Putamen (tissue), 1 donor: ENCODE measurements at regions not wholly inside any gene's neighbourhood (a gene's known extent, or its start where the extent isn't known, plus 50 kb on each side); places are given as distances from the start of the nearest gene placed in this dataset.
"Not testable (repeated sequence)": the region's sequence is repeated elsewhere in the genome, so short reads cannot be mapped to it uniquely, and the experiment has no call there.

Experiments used
- DNase-seq: peaks from one replicate; pipeline ENCODE4 v3.0.0-alpha.2; 2016; ENCODE audit warnings: low spot score

DNA sequence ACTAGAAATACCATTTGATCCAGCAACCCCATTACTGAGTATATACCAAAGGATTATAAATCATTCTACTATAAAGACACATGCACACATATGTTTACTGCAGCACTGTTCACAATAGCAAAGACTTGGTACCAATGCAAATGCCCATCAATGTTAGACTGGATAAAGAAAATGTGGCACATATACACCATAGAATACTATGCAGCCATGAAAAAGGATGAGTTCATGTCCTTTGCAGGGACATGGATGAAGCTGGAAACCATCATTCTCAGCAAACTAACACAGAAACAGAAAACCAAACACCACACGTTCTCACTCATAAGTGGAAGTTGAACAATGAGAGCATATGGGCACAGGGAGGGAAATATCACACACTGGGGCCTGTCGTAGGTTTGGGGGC, 106.0 kb downstream of the SPATA18 start:
- DNase-seq: not testable (repeated sequence)

DNA sequence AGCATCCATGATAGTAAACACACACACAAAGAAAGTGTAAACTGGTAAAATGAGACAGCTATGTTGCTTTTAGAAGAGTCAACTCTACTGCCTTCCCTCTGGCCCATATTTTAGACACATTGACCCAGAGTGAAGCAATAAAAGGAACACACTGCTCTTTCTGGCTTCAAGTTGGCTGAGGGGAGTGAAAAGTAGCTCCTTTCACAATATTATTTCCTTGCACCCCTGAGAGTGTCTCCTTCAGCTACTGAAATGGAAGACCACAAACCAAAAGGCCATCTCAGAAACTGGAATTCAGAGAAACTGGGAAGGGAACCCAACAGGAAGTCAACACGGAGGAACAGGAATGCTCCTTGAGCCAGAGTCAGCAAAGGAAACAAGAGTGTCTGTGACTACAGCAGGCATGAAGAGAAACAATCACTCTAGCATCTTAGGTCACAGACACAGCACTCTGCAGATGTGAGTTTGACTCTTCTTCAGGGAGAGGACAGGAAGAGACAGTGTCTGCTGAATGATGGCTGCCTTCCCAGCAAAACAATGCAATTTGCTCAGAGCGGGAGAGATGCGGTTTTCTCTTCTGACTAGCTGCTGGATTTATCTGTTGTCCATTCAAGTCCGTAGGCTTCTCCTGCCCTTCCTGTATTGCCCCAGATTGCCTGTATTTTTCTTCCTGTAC, 106.7 kb downstream of the SPATA18 start:
- no peak for DNase-seq

DNA sequence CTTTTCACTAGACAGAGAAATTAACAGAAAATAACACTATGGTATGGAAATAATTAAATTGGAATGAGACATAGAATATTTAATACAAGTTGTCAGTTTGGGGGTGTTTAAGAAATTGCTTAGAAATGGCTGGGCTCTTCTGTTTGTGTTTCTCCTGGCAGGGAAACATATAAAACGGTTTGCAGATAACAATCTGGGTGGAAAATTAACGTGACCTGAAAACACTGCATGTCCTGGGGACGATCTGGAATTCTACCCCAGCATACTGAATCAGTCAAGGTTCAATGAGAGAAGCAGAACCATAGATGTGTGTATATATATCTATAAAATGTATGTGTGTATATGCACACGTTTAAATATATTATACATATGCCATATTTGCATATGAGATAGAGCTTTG, 109.8 kb downstream of the SPATA18 start:
- no peak for DNase-seq

DNA sequence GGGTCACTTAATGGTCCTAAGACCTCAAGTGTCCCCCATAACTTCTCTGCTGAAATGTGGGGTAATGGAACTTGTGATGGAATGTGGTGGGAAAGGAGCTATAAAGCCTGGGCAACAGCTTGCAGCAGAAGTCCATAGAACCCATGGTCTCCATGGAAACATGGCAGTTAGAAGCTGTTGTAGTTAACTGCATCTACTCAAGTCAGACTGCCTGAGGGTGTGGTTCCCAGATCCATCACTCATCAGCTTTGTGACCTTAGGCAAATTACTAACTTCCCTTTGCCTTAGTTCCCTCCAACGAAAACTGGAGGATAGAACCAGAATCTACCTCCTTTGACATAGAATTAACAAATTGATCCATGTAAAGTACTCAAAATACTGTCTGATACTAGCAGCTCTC, 113.0 kb downstream of the SPATA18 start:
- DNase-seq: no peak

DNA sequence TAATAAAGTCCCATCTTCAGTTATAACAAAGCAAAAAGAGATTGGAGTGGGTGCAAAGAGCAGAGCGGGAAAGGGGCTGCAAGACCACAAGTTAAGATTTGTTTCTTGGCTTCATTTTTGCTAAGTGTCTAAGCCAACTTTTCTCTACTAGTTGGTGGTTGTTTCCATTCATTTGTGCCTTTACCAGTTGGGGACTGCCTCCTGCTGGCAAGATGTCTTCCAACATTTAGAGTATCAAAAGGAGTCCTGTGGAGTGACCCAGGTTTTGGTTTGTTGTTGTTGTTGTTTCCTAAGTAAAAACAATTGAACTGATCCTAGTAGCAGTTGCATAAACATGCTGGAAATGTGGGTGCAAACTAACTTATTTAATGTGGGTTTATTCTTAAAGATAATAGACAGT, 121.1 kb downstream of the SPATA18 start:
- DNase-seq: no peak

DNA sequence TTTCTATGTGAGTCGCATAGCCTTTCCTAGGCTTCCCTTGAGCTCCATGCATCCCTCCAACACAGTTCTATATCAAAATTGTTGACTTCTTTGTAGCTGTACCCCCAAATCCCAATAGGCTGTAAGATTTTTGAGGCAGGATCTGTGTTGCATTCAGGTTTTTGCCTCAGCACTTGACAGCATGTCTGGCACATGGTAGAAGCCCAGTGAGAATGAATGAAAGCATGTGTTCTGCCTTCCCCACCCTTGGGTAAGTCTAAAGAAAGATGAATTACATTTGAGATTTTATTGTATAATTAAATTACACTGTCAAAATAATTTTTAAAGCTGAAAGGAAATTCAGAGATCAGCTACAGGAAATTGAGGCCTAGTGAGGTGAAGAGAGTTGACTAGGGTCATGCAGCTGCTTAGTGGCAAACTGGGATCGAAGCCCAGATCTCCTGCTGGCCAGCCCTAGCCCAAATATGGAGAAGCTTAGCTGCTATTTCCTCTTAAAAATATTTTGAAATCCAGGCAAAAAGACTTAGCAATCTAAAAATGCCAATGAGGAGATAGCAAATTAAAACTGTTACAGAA, 122.5 kb downstream of the SPATA18 start:
- no peak for DNase-seq

DNA sequence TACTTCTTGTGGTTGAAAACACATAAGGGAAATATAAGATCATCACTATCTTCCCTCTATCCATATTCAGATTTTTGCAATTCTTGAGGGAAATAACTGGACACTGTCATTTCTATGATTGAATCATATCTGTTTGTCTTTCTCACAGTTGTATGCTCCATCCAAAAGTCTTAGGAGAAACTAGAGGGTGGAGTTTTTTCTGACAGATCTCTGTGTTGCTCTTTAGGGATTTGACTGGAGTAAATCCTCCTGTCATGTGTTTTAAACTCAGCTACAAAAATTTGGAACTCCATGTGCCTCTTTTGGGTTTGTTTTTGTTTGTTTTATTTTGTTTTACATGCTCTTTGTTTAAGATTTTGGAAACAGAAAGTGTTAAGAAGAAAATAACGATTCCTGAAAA, 136.5 kb downstream of the SPATA18 start:
- DNase-seq: no peak

DNA sequence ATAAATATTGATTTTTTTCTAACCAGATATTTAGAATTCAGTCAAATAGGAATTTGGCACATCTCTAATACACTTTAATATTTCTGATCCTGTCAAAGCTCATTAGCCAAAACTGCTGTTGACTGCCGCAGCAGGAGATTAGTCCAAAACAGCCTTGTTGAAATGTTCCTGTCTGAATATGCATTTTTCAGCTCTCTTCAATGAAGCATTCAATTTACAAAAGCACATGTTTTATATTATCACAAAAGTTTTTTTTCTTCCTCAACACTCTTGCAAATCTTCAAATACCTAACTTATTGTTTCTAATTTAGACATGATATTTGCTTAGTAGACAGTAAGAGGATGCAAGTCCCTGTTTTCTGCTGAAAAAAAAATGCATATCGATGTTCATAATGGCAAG, 140.9 kb downstream of the SPATA18 start:
- no peak for DNase-seq

DNA sequence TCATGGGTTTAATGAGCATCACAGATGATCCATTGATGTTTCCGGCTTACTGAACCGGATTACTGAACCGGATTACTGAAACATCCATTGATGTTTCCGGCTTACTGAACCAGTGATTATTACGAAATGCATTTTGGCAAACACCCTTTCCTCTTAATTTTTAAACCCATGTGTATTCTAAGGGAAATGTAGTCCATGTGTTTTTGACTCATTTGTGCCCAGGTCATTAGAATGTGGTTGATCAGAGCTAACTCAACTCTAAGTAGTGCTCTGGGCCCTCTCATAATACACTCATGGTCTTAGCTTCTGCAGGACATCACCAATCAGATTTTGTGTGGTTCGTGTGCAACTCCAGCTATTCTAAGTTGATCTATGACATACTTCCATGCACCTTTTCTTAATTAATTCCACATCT, 141.6 kb downstream of the SPATA18 start:
- DNase-seq: no peak

DNA sequence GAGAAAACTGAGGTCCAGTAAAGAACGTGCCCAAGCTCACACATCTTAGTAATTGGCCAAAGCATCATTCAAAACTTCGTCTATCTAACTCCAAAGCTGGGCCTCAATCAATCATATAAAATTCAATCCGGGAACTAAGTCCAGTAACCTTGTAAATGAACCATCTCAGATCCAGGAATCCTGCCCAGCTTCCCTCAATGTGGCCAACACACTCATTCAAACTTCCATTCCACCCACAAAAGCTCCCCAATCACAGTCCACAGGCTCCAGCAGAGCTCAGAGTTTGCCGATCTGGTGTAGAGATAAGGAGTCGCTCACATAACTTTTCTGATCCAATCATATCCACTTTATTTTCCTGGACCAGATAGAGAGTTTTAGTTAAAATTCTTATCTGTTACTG, 144.8 kb downstream of the SPATA18 start:
- DNase-seq: no peak

DNA sequence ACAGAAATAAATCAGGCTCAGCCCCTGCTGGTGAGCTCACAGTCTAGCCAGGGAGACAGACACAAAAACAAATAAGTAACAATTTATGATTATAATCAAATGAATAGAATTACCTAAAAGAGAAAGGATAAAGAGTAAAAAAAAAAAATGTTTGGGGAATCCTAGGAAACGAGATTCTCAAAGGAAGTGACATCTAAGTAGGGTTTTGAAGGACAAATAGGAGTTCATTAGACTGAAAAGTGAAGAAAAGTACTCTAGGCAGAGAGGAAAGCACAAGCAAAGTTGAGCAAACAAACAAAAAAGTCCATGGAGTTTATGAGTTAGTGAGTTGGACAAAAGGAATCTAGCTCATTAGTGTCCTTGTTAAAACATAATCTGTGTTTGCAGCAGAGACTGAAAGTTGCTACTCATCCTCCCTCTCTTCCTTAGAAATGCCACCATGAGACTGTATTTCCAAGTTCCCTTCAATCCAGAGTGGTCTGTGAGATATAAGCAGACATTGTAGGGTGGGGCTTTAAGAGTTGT, 145.6 kb downstream of the SPATA18 start:
- no peak for DNase-seq

DNA sequence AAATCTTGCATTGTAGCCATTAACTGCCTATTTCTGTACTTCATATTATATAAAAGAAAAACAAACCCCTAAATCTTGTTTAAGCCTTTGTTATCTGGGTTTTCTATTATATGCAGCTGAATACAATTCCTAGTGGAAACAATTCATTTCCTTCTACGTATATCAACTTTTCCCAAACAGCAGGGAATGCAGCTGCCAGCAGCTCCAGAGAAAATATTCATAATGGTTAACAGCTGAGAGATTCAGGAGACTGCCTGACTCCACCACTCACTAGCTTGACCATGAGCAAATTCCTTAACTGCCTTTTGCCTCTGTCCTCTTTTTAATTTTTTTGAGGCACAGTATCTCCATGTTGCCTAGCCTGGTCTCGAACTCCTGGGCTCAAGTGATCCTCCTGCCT, 146.2 kb downstream of the SPATA18 start:
- DNase-seq: no peak

DNA sequence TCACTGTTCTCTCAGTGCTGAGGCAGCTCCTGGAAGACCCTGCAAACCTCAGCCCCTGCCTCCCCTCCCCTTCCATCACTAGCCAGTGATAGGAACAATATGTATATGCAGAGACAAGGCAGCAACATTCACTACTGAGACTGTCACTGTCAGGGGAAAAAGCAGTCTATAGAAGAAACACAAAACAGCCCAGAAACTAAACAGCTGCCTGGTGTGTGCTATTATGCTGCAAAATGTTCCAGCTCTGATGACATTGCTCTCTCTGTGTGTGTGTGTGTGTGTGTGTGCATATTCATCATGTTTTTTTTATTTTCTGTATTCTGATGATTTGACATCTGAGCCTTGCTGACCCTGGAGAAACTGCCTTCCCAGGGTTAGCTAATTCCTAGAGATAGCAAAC, 147.2 kb downstream of the SPATA18 start:
- no peak for DNase-seq

DNA sequence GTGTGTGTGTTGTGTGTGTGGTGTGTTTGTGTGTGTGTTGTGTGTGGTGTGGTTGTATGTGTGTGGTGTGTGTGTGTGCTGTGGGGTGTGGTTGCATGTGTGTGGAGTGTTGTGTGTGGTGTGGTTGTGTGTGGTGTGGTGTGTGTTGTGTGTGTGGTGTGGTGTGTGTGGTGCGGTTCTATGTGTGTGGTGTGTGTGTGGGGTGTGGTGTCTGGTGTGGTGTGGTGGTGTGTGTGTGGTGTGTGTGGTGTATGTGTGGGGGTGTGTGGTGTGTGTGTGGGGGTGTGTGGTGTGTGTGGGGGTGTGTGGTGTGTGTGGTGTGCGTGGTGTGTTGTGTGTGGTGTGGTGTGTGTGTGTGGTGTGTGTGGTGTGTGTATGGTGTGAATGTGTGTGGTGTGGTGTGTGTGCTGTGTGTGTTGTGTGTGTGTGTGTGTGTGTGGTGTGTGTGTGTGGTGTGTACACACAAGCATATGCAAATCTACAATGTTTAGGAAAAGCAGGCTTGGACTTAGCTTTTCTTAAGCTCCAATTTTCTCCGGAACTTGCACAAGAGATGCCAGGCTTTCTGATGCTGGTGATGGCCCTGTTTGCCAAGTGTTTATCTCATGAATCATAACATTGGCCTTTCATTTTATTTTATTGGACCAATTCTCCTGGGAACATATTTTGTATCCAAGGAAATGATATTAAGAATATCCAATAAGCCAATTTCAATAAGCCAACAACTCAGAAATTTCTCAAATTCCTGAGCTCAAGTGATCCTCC, 148.7 kb downstream of the SPATA18 start:
- DNase-seq: no peak

DNA sequence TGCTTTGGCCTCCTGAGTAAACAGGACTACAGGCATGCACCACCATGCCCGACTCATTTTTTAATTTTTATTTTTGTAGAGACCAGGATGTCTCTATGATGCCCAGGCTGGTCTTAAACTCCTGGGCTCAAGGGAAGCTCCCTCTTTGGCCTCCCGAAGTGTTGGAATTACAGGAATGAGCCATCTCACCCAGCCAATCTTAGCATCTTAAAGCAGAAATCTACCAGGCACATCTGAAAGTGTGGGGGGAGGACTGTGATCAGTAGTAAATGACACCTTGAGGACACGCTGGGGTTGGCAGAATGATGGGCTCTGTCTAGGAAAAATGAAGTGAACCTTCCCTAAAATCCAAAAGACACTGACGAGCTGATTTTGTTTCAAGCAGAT, 149.2 kb downstream of the SPATA18 start:
- no peak for DNase-seq

DNA sequence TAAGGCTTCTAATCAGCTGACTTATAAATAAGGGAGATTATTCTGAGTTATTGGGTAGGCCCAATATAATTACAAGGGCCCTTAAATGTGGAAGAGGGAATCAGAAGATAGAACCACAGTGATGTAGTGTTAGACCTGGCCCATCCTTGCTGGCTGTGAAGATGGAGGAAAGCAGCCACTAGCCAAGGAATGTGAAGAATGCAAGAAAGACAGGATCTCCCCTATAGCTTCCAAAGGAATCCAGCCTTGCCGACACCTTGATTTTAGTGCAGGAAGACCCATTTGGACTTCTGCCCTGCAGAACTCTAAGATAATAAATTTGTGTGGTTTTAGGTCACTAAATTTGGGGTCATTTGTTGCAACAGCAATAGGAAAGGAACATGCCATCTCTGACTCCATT, 150.6 kb downstream of the SPATA18 start:
- no peak for DNase-seq

DNA sequence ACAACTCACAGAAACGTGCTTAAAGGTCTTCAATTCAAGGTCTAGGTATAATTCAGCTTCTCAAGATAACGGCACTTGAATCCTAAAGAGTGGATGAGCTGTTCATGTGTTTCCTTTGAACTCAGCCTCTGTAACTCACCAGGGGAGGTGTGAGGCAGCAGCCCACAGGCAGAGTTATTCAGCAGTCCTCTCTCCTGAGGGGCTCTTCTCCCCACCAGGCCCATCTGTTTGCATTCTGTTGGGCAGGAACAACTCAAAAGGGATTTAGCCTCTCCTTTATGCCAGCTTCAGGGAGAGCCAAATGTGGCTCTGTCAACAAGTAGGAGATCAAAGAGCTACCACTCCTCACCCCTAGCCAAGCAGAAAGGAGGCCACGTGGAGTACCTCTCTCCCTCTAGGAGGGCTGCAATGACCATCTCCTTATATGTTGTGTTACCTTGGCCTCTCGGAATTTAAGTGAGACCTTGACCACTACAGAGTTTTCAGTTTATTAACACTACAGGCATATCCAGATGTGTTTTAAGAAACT, 151.2 kb downstream of the SPATA18 start:
- no peak for DNase-seq

DNA sequence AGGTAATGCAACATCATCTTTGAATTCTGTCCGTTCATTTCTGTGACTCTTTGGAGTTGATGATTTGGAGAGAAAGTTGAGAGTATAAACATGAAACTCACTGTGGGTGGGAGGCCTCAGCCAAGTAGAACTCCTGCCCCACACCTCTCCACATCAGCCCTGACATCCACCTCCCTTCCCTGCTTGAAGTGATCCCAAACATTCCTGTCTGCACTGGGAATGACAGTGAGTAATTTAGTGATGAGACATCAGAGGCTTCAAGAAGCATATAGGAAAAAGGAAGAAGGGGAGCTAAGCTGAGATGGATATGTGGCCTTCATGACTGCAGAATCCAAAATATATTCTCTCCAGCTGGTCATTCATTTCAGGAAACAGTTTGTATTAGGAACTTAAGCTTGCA, 151.8 kb downstream of the SPATA18 start:
- no peak for DNase-seq

DNA sequence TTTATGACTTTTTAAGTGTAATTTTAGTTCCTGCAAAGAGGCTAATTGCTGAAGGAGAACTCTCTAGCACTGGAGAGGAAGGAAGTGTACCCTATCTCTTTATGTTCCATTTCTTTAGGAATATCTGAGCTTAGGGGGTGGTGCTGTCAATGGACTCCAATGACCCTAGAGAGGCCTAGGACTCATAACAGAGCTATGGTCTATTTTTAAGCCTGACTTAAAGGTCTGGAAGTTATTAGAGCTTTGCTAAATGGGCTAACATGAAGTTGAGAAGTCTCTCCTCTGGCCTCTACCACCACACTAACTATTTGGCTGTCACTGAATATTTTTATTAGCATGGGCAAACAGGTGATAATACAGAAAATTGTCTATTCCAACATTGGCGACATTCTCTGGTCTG, 152.2 kb downstream of the SPATA18 start:
- no peak for DNase-seq

DNA sequence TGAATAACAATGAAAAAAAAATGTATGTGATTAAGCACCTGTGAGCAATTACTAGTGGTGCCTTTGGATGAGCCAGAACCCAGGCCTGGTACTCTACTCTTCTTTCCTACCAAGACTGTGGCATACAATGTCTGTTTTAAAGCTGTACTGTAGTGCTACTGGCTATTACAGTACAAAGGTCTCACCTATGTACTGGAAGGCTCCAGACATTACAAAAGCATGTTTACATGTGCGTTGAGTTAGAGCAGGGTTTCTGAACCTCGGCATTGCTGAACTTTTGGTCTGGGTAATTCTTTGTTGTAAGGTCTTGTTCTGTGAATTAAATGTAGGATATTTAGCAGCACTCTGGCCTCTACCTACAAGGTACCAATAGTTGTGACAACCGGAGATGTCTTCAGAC, 153.8 kb downstream of the SPATA18 start:
- DNase-seq: no peak

DNA sequence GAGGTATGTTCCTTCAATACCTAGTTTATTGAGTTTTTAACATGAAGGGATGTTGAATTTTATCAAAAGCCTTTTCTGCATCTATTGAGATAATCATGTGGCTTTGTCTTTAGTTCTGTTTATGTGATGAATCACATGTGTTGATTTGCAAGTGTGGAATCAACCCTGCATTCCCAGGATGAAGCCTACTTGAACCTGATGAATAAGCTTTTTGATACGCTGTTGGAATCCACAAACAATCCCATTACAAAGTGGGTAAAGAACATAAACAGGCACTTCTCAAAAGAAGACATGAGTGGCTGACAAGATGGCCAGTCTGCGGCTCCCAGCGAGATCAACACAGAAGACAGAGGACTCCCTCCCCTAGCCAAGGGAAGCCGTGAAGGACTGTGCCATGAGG, 156.0 kb downstream of the SPATA18 start:
- DNase-seq: not testable (repeated sequence)

DNA sequence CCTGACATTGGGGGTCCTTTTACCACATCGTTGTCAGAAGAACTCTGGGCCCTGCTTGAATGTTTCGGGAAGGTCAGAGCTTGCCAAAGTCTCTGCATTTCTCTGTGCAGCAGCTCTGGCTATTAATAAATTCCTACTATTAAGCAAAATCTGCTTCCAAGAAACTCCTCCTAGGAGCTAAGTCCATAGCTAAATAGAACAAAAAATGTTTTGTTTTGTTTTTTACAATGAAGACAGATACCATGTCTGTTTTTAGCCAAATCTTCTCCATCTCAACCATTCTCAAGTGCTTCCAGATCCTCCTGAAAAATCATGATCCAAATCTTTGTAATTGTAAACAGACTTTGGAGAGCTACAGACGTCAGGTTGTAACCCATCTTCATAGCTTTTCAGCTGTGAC, 161.6 kb downstream of the SPATA18 start:
- DNase-seq: no peak

DNA sequence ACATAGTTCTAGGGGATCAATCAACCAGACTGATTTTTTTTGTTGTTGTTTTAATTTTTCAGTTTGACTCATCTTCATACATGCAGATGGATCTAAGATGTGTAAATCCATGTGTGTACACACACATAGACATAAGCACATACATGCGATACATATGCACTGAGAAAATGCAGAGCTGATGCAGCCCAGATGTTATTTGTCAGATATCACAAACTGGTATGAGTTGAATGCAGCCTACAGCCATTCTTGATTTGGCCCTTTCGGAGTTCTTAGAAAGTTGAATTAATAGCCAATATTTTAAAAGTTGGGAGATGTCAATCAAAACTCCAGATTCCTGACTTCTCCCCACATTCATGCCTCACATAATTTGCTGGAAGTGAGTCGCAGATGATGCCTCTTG, 180.4 kb downstream of the SPATA18 start:
- no peak for DNase-seq
